IPS DF 6.9 (cell line): ENCODE measurements at regions not wholly inside any gene's neighbourhood (a gene's known extent, or its start where the extent isn't known, plus 50 kb on each side); places are given as distances from the start of the nearest gene placed in this dataset.
"Not testable (repeated sequence)": the region's sequence is repeated elsewhere in the genome, so short reads cannot be mapped to it uniquely, and the experiment has no call there.

Experiments
- DNase-seq: peaks from one replicate; pipeline ENCODE4 v3.0.0-alpha.2; 2013; ENCODE audit warnings: low read depth, low spot score
- H3K27ac ChIP-seq: one replicate; pipeline ENCODE4 v1.5.1; 2013; ENCODE audit warnings: low read length, control low read depth
- H3K27me3 ChIP-seq: 2 replicates; pipeline ENCODE4 v1.6.1; 2013; ENCODE audit warnings: mild to moderate bottlenecking, low read length; ENCODE audit not compliant: control insufficient read depth, insufficient read depth
- H3K36me3 ChIP-seq: 2 replicates; pipeline ENCODE4 v1.6.1; 2013; ENCODE audit warnings: low read length; ENCODE audit not compliant: control insufficient read depth, insufficient read depth
- H3K4me1 ChIP-seq: 2 replicates; pipeline ENCODE4 v1.6.1; 2013; ENCODE audit warnings: low read length; ENCODE audit not compliant: control insufficient read depth, insufficient read depth
- H3K4me3 ChIP-seq: 2 replicates; pipeline ENCODE4 v1.5.1; 2013; ENCODE audit warnings: mild to moderate bottlenecking, low read length
- H3K9me3 ChIP-seq: 2 replicates; pipeline ENCODE4 v1.6.1; 2013; ENCODE audit warnings: low read length, inconsistent platforms; ENCODE audit not compliant: control insufficient read depth, insufficient read depth
- WGBS: extraction: QIAGEN DNeasy Blood & Tissue Kit; methylation state at CpG from one replicate; pipeline ENCODE4 v1.1.7; 2013; ENCODE audit warnings: mixed read lengths, missing lambda C conversion rate; ENCODE audit not compliant: insufficient read length, insufficient coverage; 5-methylcytosine and 5-hydroxymethylcytosine counted together

- H3K36me3 ChIP-seq: no peaks in the 10 kb centered on the region
- H3K4me1 ChIP-seq: no peaks in the 10 kb centered on the region
- no peak for DNase-seq
- WGBS: no CpG with 5 or more reads among the region's 4 CpGs
- H3K4me3 ChIP-seq: no peak overlapping the region
- no peak overlapping the region for H3K27ac ChIP-seq
- H3K27me3 ChIP-seq: no peaks in the 10 kb centered on the region
- no peaks in the 10 kb centered on the region for H3K9me3 ChIP-seq
Observed at GRCh38 chr5:57736716-57737115, 254.1 kb upstream of the ACTBL2 start.

GRCh38 chr5:57735279-57736153 lies 252.9 kb upstream of the ACTBL2 start:
- no CpG with 5 or more reads among the region's 7 CpGs for WGBS
- not testable (repeated sequence) for H3K4me1 ChIP-seq, H3K27me3 ChIP-seq, DNase-seq, H3K9me3 ChIP-seq, H3K4me3 ChIP-seq, H3K27ac ChIP-seq, H3K36me3 ChIP-seq

- Histone ChIP-seq H3K27me3 (no peaks in the 10 kb centered on the region), H3K36me3 (no peaks in the 10 kb centered on the region), H3K27ac (no peak overlapping the region), H3K4me1 (no peaks in the 10 kb centered on the region), H3K9me3 (no peaks in the 10 kb centered on the region), H3K4me3 (no peak overlapping the region)
- WGBS: no CpG with 5 or more reads among the region's 3 CpGs
- no peak for DNase-seq
Observed at GRCh38 chr5:57734296-57734695, 251.7 kb upstream of the ACTBL2 start.

GRCh38 chr5:57727591-57727990 lies 245.0 kb upstream of the ACTBL2 start:
- Histone ChIP-seq H3K27ac (no peak overlapping the region), H3K4me3 (no peak overlapping the region), H3K36me3 (no peaks in the 10 kb centered on the region), H3K9me3 (no peaks in the 10 kb centered on the region), H3K27me3 (no peaks in the 10 kb centered on the region), H3K4me1 (no peaks in the 10 kb centered on the region)
- DNase-seq: no peak

- Histone ChIP-seq H3K27ac (no peak overlapping the region), H3K27me3 (no peaks in the 10 kb centered on the region), H3K4me3 (no peak overlapping the region), H3K9me3 (no peaks in the 10 kb centered on the region), H3K4me1 (no peaks in the 10 kb centered on the region), H3K36me3 (no peaks in the 10 kb centered on the region)
- no CpG with 5 or more reads among the region's 7 CpGs for WGBS
- DNase-seq: no peak
Observed at GRCh38 chr5:57725658-57726504, 243.3 kb upstream of the ACTBL2 start.

- no peak overlapping the region for H3K4me3 ChIP-seq
- no peak overlapping the region for H3K27ac ChIP-seq
- no peak for DNase-seq
- H3K36me3 ChIP-seq: no peaks in the 10 kb centered on the region
- H3K9me3 ChIP-seq: no peaks in the 10 kb centered on the region
- no CpG with 5 or more reads among the region's 2 CpGs for WGBS
- H3K4me1 ChIP-seq: no peaks in the 10 kb centered on the region
- no peaks in the 10 kb centered on the region for H3K27me3 ChIP-seq
Observed at GRCh38 chr5:57724836-57725235, 242.2 kb upstream of the ACTBL2 start.

- Histone ChIP-seq H3K27me3 (no peaks in the 10 kb centered on the region), H3K9me3 (no peaks in the 10 kb centered on the region), H3K4me1 (peaks cover 1% of the 10 kb centered on the region; the same call in 1 of the 2 replicates), H3K36me3 (no peaks in the 10 kb centered on the region), H3K27ac (no peak overlapping the region), H3K4me3 (no peak overlapping the region)
- no peak for DNase-seq
- WGBS: no CpG with 5 or more reads among the region's 4 CpGs
Observed at GRCh38 chr5:57721226-57721625, 238.6 kb upstream of the ACTBL2 start.

GRCh38 chr5:57720656-57721055 lies 238.0 kb upstream of the ACTBL2 start:
- Histone ChIP-seq H3K4me1 (peaks cover 1% of the 10 kb centered on the region; the same call in 1 of the 2 replicates), H3K4me3 (no peak overlapping the region), H3K9me3 (no peaks in the 10 kb centered on the region), H3K27ac (no peak overlapping the region), H3K27me3 (no peaks in the 10 kb centered on the region), H3K36me3 (no peaks in the 10 kb centered on the region)
- no peak for DNase-seq
- no CpG with 5 or more reads among the region's 4 CpGs for WGBS

- H3K27ac ChIP-seq: no peak overlapping the region
- DNase-seq: no peak
- WGBS: no CpG with 5 or more reads among the region's 1 CpG
Observed at GRCh38 chr5:57719216-57719615, 236.6 kb upstream of the ACTBL2 start.

GRCh38 chr5:57718155-57718554 lies 235.5 kb upstream of the ACTBL2 start:
- H3K9me3 ChIP-seq: no peaks in the 10 kb centered on the region
- no peak overlapping the region for H3K27ac ChIP-seq
- H3K4me3 ChIP-seq: no peak overlapping the region
- WGBS: no CpG with 5 or more reads among the region's 2 CpGs
- no peak for DNase-seq
- no peaks in the 10 kb centered on the region for H3K27me3 ChIP-seq
- peaks cover 1% of the 10 kb centered on the region; the same call in 1 of the 2 replicates for H3K4me1 ChIP-seq
- no peaks in the 10 kb centered on the region for H3K36me3 ChIP-seq

More at GRCh38 chr5:57719216-57719615, 236.6 kb upstream of the ACTBL2 start:
- Histone ChIP-seq H3K27me3 (no peaks in the 10 kb centered on the region), H3K9me3 (no peaks in the 10 kb centered on the region), H3K4me1 (peaks cover 1% of the 10 kb centered on the region; the same call in 1 of the 2 replicates), H3K36me3 (no peaks in the 10 kb centered on the region), H3K4me3 (no peak overlapping the region)
